Head of caudate nucleus (tissue), 42 donors: ENCODE measurements at regions not wholly inside any gene's neighbourhood (a gene's known extent, or its start where the extent isn't known, plus 50 kb on each side); places are given as distances from the start of the nearest gene placed in this dataset.

Experiments used
- DNase-seq, 42 donors: peaks; one replicate each; pipeline versions ENCODE4 v3.0.0 to v3.0.0-alpha.2; 2020 to 2021; ENCODE audit warnings: mixed read lengths in 7 of 42
- intact Hi-C: fragments of 100-400 bp; cut with DNase I; formaldehyde crosslinking; loops from one replicate; pipeline ENCODE4 v1.15.0; 2022

- DNase-seq, result no peak
- intact Hi-C loops, result no loop called here
Measured at GRCh38 chr2:12243381-12243780, 473.4 kb upstream of the TRIB2 start.

GRCh38 chr2:12244070-12244469, 472.7 kb upstream of the TRIB2 start:
- DNase-seq, result no peak
- intact Hi-C loops, result no loop called here

- DNase-seq, result no peak
- intact Hi-C loops, result no loop called here
Measured at GRCh38 chr2:12251121-12251520, 465.6 kb upstream of the TRIB2 start.

GRCh38 chr2:12251749-12252148, 465.0 kb upstream of the TRIB2 start:
- DNase-seq, result no peak
- intact Hi-C loops, result no loop called here

- DNase-seq, result no peak
- intact Hi-C loops, result no loop called here
Measured at GRCh38 chr2:12253167-12253778, 463.5 kb upstream of the TRIB2 start.

GRCh38 chr2:12254280-12254860, 462.4 kb upstream of the TRIB2 start:
- no peak for DNase-seq
- intact Hi-C loops, result no loop called here

- intact Hi-C loops, result no loop called here
- no peak for DNase-seq
Measured at GRCh38 chr2:12256206-12256605, 460.5 kb upstream of the TRIB2 start.

GRCh38 chr2:12257476-12257875, 459.3 kb upstream of the TRIB2 start:
- DNase-seq, result no peak
- intact Hi-C loops, result no loop called here

- no peak for DNase-seq
- intact Hi-C loops, result no loop called here
Measured at GRCh38 chr2:12259493-12259892, 457.2 kb upstream of the TRIB2 start.

GRCh38 chr2:12261986-12262680, 454.6 kb upstream of the TRIB2 start:
- intact Hi-C loops, result no loop called here
- no peak for DNase-seq

GRCh38 chr2:12262681-12263436, 453.9 kb upstream of the TRIB2 start:
- DNase-seq, result no peak
- intact Hi-C loops, result no loop called here

- intact Hi-C loops, result no loop called here
- DNase-seq, result no peak
Measured at GRCh38 chr2:12263730-12264129, 453.0 kb upstream of the TRIB2 start.

GRCh38 chr2:12264146-12264545, 452.6 kb upstream of the TRIB2 start:
- no peak for DNase-seq
- intact Hi-C loops, result no loop called here

GRCh38 chr2:12265646-12266045, 451.1 kb upstream of the TRIB2 start:
- DNase-seq, result no peak
- intact Hi-C loops, result no loop called here

- intact Hi-C loops, result no loop called here
- DNase-seq, result no peak
Measured at GRCh38 chr2:12267042-12267441, 449.7 kb upstream of the TRIB2 start.

- no peak for DNase-seq
- intact Hi-C loops, result no loop called here
Measured at GRCh38 chr2:12269041-12269972, 447.4 kb upstream of the TRIB2 start.

GRCh38 chr2:12270876-12271588, 445.7 kb upstream of the TRIB2 start:
- intact Hi-C loops, result no loop called here
- DNase-seq, result no peak

- DNase-seq, result no peak
- intact Hi-C loops, result no loop called here
Measured at GRCh38 chr2:12271589-12271984, 445.1 kb upstream of the TRIB2 start.

GRCh38 chr2:12273111-12273510, 443.6 kb upstream of the TRIB2 start:
- intact Hi-C loops, result no loop called here
- no peak for DNase-seq
